GM06990 (cell line): ENCODE measurements at regions not wholly inside any gene's neighbourhood (a gene's known extent, or its start where the extent isn't known, plus 50 kb on each side); places are given as distances from the start of the nearest gene placed in this dataset.
"Not testable (repeated sequence)": the region's sequence is repeated elsewhere in the genome, so short reads cannot be mapped to it uniquely, and the experiment has no call there.

Experiments
- DNase-seq: peaks from one replicate; pipeline ENCODE4 v3.0.0-alpha.2; 2011; ENCODE audit not compliant: insufficient read length; ENCODE audit errors: extremely low read depth
- H3K27me3 ChIP-seq: replicated peaks from 2 replicates; pipeline ENCODE4 v1.6.0; 2011; ENCODE audit warnings: low read length; ENCODE audit not compliant: control insufficient read depth, insufficient read depth
- H3K36me3 ChIP-seq: 2 replicates; pipeline ENCODE4 v1.5.1; 2011; ENCODE audit warnings: low read length; ENCODE audit not compliant: control insufficient read depth, insufficient read depth
- H3K4me3 ChIP-seq: replicated peaks from 2 replicates; pipeline ENCODE4 v1.5.1; 2011; ENCODE audit warnings: low read depth, mild to moderate bottlenecking, control low read depth, low read length
- TF ChIP-seq, protein P1 (sequence below): IDR thresholded peaks from 2 replicates; pipeline ENCODE4 v1.5.1; 2011; ENCODE audit warnings: low read length, control low read depth, mild to moderate bottlenecking, inconsistent platforms; ENCODE audit not compliant: insufficient read depth, poor library complexity, severe bottlenecking

DNA sequence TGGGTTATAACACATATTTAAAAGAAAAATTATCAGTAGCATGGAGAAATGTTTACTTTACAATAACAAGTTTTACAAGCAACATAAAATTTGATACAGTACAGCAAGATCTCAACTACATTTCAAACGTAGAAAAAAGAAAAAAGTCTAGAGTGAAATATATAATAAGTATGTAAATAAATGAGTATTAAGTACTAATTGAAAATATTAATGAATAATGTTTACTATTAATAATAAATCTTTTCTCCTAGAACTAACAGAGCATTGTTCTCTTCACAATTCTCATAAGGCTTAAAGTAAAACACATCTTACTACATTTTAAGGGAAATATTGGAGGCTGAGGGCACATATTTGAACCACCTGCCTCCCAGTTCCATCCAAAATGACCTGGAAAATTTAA is 72.1 kb downstream of the TMEM212 start:
- DNase-seq = no peak
- TF ChIP-seq, protein P1, sequence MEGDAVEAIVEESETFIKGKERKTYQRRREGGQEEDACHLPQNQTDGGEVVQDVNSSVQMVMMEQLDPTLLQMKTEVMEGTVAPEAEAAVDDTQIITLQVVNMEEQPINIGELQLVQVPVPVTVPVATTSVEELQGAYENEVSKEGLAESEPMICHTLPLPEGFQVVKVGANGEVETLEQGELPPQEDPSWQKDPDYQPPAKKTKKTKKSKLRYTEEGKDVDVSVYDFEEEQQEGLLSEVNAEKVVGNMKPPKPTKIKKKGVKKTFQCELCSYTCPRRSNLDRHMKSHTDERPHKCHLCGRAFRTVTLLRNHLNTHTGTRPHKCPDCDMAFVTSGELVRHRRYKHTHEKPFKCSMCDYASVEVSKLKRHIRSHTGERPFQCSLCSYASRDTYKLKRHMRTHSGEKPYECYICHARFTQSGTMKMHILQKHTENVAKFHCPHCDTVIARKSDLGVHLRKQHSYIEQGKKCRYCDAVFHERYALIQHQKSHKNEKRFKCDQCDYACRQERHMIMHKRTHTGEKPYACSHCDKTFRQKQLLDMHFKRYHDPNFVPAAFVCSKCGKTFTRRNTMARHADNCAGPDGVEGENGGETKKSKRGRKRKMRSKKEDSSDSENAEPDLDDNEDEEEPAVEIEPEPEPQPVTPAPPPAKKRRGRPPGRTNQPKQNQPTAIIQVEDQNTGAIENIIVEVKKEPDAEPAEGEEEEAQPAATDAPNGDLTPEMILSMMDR = no peak
- Histone ChIP-seq H3K36me3 (no peaks in the 10 kb centered on the region), H3K4me3 (no peak overlapping the region), H3K27me3 (no peaks in the 10 kb centered on the region)

DNA sequence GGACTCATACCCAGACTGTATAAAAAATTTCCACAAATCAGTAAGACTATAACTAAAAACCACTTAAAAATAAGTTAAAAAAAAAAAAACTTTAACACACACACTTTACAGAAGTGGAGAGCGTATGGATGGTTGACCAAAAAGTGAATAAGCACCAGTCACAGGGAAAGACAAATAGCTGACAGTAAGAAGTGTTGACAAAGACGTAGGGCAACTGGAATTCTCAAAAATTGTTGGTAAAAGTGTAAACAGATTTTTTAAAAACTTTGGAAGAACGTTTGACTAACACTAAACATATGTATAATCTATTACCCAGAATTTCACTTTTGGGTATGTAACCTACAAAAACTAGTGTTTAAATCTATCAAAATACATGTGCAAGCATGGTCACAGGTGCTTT is 73.7 kb downstream of the TMEM212 start:
- no peak for DNase-seq
- H3K27me3 ChIP-seq = no peaks in the 10 kb centered on the region
- TF ChIP-seq, protein P1 = no peak
- no peak overlapping the region for H3K4me3 ChIP-seq
- no peaks in the 10 kb centered on the region for H3K36me3 ChIP-seq

DNA sequence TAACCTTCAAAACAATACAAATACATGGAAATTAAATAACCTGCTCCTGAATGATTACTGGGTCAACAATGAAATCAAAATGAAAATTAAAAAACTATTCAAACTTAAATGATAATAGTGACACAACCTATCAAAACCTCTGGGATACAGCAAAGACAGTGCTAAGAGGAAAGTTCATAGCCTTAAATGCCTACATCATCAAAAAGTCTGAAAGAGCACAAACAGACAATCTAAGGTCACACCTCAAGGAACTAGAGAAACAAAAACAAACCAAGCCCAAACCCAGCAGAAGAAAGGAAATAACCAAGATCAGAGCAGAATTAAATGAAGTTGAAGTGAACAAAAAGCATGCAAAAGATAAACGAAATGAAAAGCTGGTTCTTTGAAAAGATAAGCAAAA is 79.5 kb downstream of the TMEM212 start:
- not testable (repeated sequence) for H3K4me3 ChIP-seq, H3K27me3 ChIP-seq, H3K36me3 ChIP-seq, DNase-seq

DNA sequence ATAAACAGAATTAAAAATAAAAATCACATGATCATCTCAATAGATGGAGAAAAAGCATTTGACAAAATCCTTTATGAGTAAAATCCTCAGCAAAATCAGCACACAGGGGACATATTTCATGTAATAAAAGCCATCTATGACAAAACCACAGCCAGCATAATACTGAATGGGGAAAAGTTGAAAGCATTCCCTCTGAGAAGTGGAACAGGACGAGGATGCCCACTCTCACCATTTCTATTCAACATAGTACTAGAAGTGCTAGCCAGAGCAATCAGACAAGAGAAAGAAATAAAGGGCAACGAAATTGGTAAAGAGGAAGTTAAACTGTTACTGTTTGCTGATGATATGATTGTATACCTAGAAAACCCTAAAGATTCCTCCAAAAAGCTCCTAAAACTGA is 80.5 kb downstream of the TMEM212 start:
- H3K27me3 ChIP-seq, DNase-seq, H3K4me3 ChIP-seq, H3K36me3 ChIP-seq: not testable (repeated sequence)

DNA sequence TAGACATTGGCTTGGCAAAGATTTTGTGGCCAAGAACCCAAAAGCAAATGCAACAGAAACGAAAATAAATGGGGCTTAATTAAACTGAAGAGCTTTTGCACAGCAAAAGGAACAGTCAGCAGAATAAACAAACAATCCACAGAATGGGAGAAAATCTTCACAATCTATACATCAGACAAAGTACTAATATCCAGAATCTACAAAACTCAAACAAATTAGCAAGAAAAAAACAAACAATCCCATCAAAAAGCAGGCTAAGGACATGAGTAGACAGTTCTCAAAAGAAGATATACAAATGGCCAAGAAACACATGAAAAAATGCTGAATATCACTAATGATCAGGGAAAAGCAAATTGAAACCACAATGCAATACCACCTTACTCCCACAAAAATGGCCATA is 81.7 kb downstream of the TMEM212 start:
- DNase-seq = not testable (repeated sequence)

DNA sequence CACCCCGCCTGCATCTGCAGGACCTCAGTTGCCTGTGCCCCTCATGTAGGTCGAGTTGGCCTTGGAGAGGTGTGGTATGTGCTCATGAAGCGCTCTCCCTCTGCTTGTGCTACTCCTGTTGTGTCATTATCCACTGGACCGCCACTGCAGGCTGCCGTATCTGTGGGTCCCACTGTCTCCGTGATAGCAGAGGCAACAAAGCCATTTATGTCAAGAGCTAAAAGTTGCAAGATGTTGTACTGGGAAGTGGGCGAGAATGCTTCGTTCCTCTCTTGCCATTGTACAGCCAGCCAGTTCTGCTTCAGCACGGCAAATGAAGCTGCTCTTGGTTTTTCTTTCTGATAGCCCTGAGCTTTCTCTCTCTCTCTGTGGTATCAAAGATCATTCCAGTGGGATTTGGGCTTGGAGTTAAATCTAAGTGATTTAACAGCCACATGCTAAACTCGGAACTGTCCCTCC is 89.0 kb downstream of the TMEM212 start:
- TF ChIP-seq, protein P1 = no peak
- Histone ChIP-seq H3K4me3 (no peak overlapping the region), H3K36me3 (no peaks in the 10 kb centered on the region), H3K27me3 (peaks cover 2% of the 10 kb centered on the region)
- DNase-seq = no peak

More for the DNA sequence above, 81.7 kb downstream of the TMEM212 start:
- not testable (repeated sequence) for H3K36me3 ChIP-seq, H3K4me3 ChIP-seq, H3K27me3 ChIP-seq

DNA sequence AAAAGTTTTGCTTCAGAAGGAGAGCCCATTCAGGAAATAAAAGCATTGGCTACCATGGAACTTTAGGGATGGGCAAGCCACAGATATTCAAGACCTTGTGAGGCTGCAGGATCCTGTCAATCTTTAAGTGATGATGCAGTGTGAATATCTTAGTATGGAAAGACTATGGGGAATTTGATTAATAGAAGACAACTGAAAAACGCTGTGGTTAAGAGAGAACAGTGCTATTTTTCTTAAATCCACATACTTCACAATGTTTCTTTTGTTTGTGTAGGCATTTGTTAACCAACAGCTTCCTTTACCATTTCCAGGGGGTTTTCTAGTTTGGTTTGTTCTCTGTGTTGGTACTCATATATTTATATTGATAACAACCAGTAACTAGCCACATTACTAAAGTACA is 90.3 kb downstream of the TMEM212 start:
- H3K27me3 ChIP-seq = peaks cover 2% of the 10 kb centered on the region
- TF ChIP-seq, protein P1 = no peak
- DNase-seq = no peak
- H3K36me3 ChIP-seq = no peaks in the 10 kb centered on the region
- H3K4me3 ChIP-seq = no peak overlapping the region
